DND-41 (cell line): ENCODE measurements at regions not wholly inside any gene's neighbourhood (a gene's known extent, or its start where the extent isn't known, plus 50 kb on each side); places are given as distances from the start of the nearest gene placed in this dataset.

Experiments
- ATAC-seq: fragments of 200-7000 bp; cut with Tn5 transposase; 3 replicates; pipeline ENCODE4 v1.9.1; 2021; ENCODE audit warnings: low read depth; ENCODE audit not compliant: insufficient read depth
- DNase-seq: peaks from one replicate; pipeline ENCODE4 v3.0.0-alpha.2; 2020
- H2AFZ ChIP-seq: 2 replicates; pipeline ENCODE4 v1.6.0; 2012; ENCODE audit warnings: low read depth, low read length
- H3K27ac ChIP-seq: 2 replicates; pipeline ENCODE4 v1.5.1; 2012; ENCODE audit warnings: low read length, inconsistent platforms
- H3K27me3 ChIP-seq: fragments of 200-600 bp; sonication (generic); 2 replicates; pipeline ENCODE4 v1.6.0; 2012; ENCODE audit warnings: low read length, mild to moderate bottlenecking, inconsistent platforms; ENCODE audit not compliant: insufficient read depth, poor library complexity
- H3K36me3 ChIP-seq: 2 replicates; pipeline ENCODE4 v1.5.1; 2012; ENCODE audit warnings: low read length, inconsistent platforms; ENCODE audit not compliant: insufficient read depth
- H3K4me1 ChIP-seq: 2 replicates; pipeline ENCODE4 v1.5.1; 2012; ENCODE audit warnings: mild to moderate bottlenecking, low read length; ENCODE audit not compliant: insufficient read depth
- H3K4me2 ChIP-seq: 2 replicates; pipeline ENCODE4 v1.6.0; 2012; ENCODE audit warnings: mild to moderate bottlenecking, moderate library complexity, low read length, inconsistent platforms; ENCODE audit not compliant: insufficient read depth
- H3K4me3 ChIP-seq, 2 experiments: fragments of 200-600 bp in 1 of 2; shearing (Covaris generic) in 1 of 2; 2 replicates each; pipeline ENCODE4 v1.5.1; 2012 to 2016; ENCODE audit warnings: inconsistent platforms in 2 of 2, low read length in 2 of 2, mild to moderate bottlenecking in 2 of 2, low read depth in 1 of 2, moderate library complexity in 1 of 2
- H3K79me2 ChIP-seq: 2 replicates; pipeline ENCODE4 v1.6.0; 2012; ENCODE audit warnings: low read length, inconsistent platforms; ENCODE audit not compliant: insufficient read depth
- H3K9ac ChIP-seq: 2 replicates; pipeline ENCODE4 v1.6.0; 2012; ENCODE audit warnings: low read depth, mild to moderate bottlenecking, inconsistent platforms, low read length, moderate library complexity
- H3K9me3 ChIP-seq: 2 replicates; pipeline ENCODE4 v1.5.1; 2012; ENCODE audit warnings: low read length, moderate library complexity, mild to moderate bottlenecking, inconsistent platforms; ENCODE audit not compliant: insufficient read depth, severe bottlenecking
- H4K20me1 ChIP-seq: 2 replicates; pipeline ENCODE4 v1.6.0; 2012; ENCODE audit warnings: low read length; ENCODE audit not compliant: insufficient read depth
- EZH2 ChIP-seq: IDR thresholded peaks from 3 replicates; pipeline ENCODE4 v1.6.1; 2012; ENCODE audit warnings: borderline replicate concordance, low read depth, mild to moderate bottlenecking, moderate library complexity, low read length, inconsistent platforms; ENCODE audit not compliant: severe bottlenecking
- TF ChIP-seq, protein P1 (sequence below): IDR thresholded peaks from 2 replicates; pipeline ENCODE4 v1.5.1; 2012; ENCODE audit warnings: borderline replicate concordance, low read length, moderate library complexity, mild to moderate bottlenecking; ENCODE audit not compliant: poor library complexity, severe bottlenecking; ENCODE audit errors: extremely low read depth

GRCh38 chr1:87706203-87706602 lies 377.5 kb downstream of the LMO4 start:
- Histone ChIP-seq H3K4me2 (no peak overlapping the region), H3K79me2 (no peaks in the 10 kb centered on the region), H3K27me3 (peaks cover 3% of the 10 kb centered on the region), H4K20me1 (no peaks in the 10 kb centered on the region), H3K36me3 (no peaks in the 10 kb centered on the region), H3K9ac (no peak overlapping the region), H3K27ac (no peak overlapping the region), H3K4me1 (no peaks in the 10 kb centered on the region), H3K9me3 (no peaks in the 10 kb centered on the region), H2AFZ (no peak overlapping the region), H3K4me3 (no peak overlapping the region)
- TF ChIP-seq EZH2: no peak
- TF ChIP-seq, protein P1, sequence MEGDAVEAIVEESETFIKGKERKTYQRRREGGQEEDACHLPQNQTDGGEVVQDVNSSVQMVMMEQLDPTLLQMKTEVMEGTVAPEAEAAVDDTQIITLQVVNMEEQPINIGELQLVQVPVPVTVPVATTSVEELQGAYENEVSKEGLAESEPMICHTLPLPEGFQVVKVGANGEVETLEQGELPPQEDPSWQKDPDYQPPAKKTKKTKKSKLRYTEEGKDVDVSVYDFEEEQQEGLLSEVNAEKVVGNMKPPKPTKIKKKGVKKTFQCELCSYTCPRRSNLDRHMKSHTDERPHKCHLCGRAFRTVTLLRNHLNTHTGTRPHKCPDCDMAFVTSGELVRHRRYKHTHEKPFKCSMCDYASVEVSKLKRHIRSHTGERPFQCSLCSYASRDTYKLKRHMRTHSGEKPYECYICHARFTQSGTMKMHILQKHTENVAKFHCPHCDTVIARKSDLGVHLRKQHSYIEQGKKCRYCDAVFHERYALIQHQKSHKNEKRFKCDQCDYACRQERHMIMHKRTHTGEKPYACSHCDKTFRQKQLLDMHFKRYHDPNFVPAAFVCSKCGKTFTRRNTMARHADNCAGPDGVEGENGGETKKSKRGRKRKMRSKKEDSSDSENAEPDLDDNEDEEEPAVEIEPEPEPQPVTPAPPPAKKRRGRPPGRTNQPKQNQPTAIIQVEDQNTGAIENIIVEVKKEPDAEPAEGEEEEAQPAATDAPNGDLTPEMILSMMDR: no peak
- DNase-seq: no peak
- no peak for ATAC-seq

DNA sequence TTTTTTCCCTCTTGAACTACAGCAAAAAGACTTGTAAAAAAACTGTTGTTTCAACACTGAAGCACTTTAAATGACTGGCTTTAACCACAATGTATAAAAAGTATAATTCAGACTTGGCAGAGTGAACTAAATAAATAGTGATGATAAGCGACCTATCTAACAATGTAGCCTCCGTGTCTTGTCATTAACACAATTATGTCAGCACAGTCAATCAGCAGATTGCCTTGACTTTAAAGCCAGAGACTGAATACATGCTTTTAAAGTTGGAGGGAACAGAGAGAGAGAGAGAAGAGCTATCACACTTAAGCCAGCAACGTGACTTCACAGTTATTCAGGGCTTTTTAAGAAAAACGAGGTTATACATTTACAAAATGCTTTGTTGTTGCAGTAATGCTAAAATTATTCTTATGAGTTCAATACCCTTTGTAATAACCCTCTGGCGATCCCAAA lies 378.1 kb downstream of the LMO4 start:
- H3K9ac ChIP-seq: no peak overlapping the region
- no peaks in the 10 kb centered on the region for H3K79me2 ChIP-seq
- no peak overlapping the region for H3K4me2 ChIP-seq
- H3K36me3 ChIP-seq: no peaks in the 10 kb centered on the region
- no peak overlapping the region for H3K4me3 ChIP-seq
- no peaks in the 10 kb centered on the region for H4K20me1 ChIP-seq
- DNase-seq: no peak
- TF ChIP-seq EZH2: no peak
- TF ChIP-seq, protein P1: no peak
- no peak overlapping the region for H2AFZ ChIP-seq
- H3K4me1 ChIP-seq: no peaks in the 10 kb centered on the region
- H3K9me3 ChIP-seq: no peaks in the 10 kb centered on the region
- H3K27me3 ChIP-seq: peaks cover 3% of the 10 kb centered on the region
- no peak for ATAC-seq
- no peak overlapping the region for H3K27ac ChIP-seq

GRCh38 chr1:87707411-87707810 lies 378.7 kb downstream of the LMO4 start:
- ATAC-seq: no peak

More at GRCh38 chr1:87707411-87707810, 378.7 kb downstream of the LMO4 start:
- Histone ChIP-seq H3K4me2 (no peak overlapping the region), H3K27ac (no peak overlapping the region), H4K20me1 (no peaks in the 10 kb centered on the region), H3K9me3 (no peaks in the 10 kb centered on the region), H3K4me3 (no peak overlapping the region), H2AFZ (no peak overlapping the region), H3K4me1 (no peaks in the 10 kb centered on the region), H3K27me3 (peaks cover 3% of the 10 kb centered on the region), H3K79me2 (no peaks in the 10 kb centered on the region), H3K9ac (no peak overlapping the region), H3K36me3 (no peaks in the 10 kb centered on the region)
- TF ChIP-seq, protein P1: no peak
- TF ChIP-seq EZH2: no peak
- DNase-seq: no peak
